ENCODE measurements at regions not wholly inside any gene's neighbourhood (a gene's known extent, or its start where the extent isn't known, plus 50 kb on each side); places are given as distances from the start of the nearest gene placed in this dataset.

GRCh38 chr17:59501690-59502089 lies 63.7 kb upstream of the DHX40 start:
- H3K4me2 ChIP-seq (ENCODE audit: control insufficient read depth, insufficient read depth), result no peak overlapping the region
- H3K27me3 ChIP-seq (replicated peaks in 1 of 2; ENCODE audit: control insufficient read depth in 2 of 2, insufficient read depth in 2 of 2, low read length in 1 of 2), result no peaks in the 10 kb centered on the region
- WGBS (ENCODE audit: insufficient coverage, insufficient replicate concordance, low lambda C conversion rate, missing lambda C conversion rate), result 4% methylated on average over 1 of the region's 1 CpG
- H3K9ac ChIP-seq (ENCODE audit: control insufficient read depth, insufficient read depth, low read length), result no peak overlapping the region
- POLR2A ChIA-PET, result no interaction called here
- H3K79me2 ChIP-seq (ENCODE audit: control insufficient read depth, insufficient read depth, low read length), result no peaks in the 10 kb centered on the region
- in situ Hi-C loops (cut with MboI), result no loop called here
- BruUV-seq (replicated peaks), result no TSS peak
- no peak overlapping the region for H2AFZ ChIP-seq (ENCODE audit: control insufficient read depth, low read depth, low read length)
- SMC1A ChIA-PET (ENCODE audit: uncharacterized antibody, unreplicated experiment), result interaction anchor here (1.2 kb wide), 1 partner anchor 12 kb away, joined by 3 read pairs; no protein-coding TSS in a partner anchor
- H3K9me3 ChIP-seq (replicated peaks; ENCODE audit: control insufficient read depth, insufficient read depth, low read length), result no peaks in the 10 kb centered on the region
- RAD21 ChIA-PET (ENCODE audit: unreplicated experiment), result no interaction called here
- no peak overlapping the region for H3K4me3 ChIP-seq
- H3K27ac ChIP-seq (ENCODE audit: control insufficient read depth, insufficient read depth), result no peak overlapping the region
- TF ChIP-seq RFX5 (IDR thresholded peaks at IDR 0.05; ENCODE audit: low read depth, low read length), result no peak
- no peak for TF ChIP-seq HDAC6 (IDR thresholded peaks at IDR 0.05; ENCODE audit: unreplicated experiment)
- TF ChIP-seq PBX3 (IDR thresholded peaks at IDR 0.05; ENCODE audit: insufficient replicate concordance, low read depth, low read length), result no peak
- DNase-seq (ENCODE audit: low read depth, low spot score) (no peak), ATAC-seq (no peak), FAIRE-seq (no peak)
- no peaks in the 10 kb centered on the region for H3K36me3 ChIP-seq (ENCODE audit: control insufficient read depth in 2 of 2, insufficient read depth in 2 of 2, low read length in 1 of 2)
- H4K20me1 ChIP-seq (ENCODE audit: control insufficient read depth, insufficient read depth), result no peaks in the 10 kb centered on the region
- intact Hi-C loops (cut with micrococcal nuclease; ENCODE audit: unreplicated experiment), result no loop called here
- H3K4me1 ChIP-seq (ENCODE audit: control insufficient read depth, insufficient read depth, low read length), result no peaks in the 10 kb centered on the region
- CTCF ChIA-PET, result interaction anchor here (0.6 to 0.9 kb wide), 2 partner anchors 57 to 1068 kb away, joined by 3 read pairs; no protein-coding TSS in a partner anchor

GRCh38 chr17:59502800-59503199 lies 62.6 kb upstream of the DHX40 start:
- FAIRE-seq, result no peak
- Histone ChIP-seq H3K9ac (ENCODE audit: control insufficient read depth, insufficient read depth, low read length) (no peak overlapping the region), H3K9me3 (replicated peaks; ENCODE audit: control insufficient read depth, insufficient read depth, low read length) (no peaks in the 10 kb centered on the region), H3K4me3 (no peak overlapping the region), H3K27me3 (replicated peaks in 1 of 2; ENCODE audit: control insufficient read depth in 2 of 2, insufficient read depth in 2 of 2, low read length in 1 of 2) (no peaks in the 10 kb centered on the region), H3K4me1 (ENCODE audit: control insufficient read depth, insufficient read depth, low read length) (no peaks in the 10 kb centered on the region), H3K27ac (ENCODE audit: control insufficient read depth, insufficient read depth) (no peak overlapping the region), H3K79me2 (ENCODE audit: control insufficient read depth, insufficient read depth, low read length) (no peaks in the 10 kb centered on the region), H4K20me1 (ENCODE audit: control insufficient read depth, insufficient read depth) (no peaks in the 10 kb centered on the region), H3K36me3 (ENCODE audit: control insufficient read depth in 2 of 2, insufficient read depth in 2 of 2, low read length in 1 of 2) (no peaks in the 10 kb centered on the region), H2AFZ (ENCODE audit: control insufficient read depth, low read depth, low read length) (no peak overlapping the region), H3K4me2 (ENCODE audit: control insufficient read depth, insufficient read depth) (no peak overlapping the region)
- ChIA-PET CTCF (no interaction called here), SMC1A (ENCODE audit: uncharacterized antibody, unreplicated experiment) (no interaction called here), POLR2A (interaction anchor here (0.8 kb wide), 1 partner anchor 39 kb away, joined by 4 read pairs; no protein-coding TSS in a partner anchor), RAD21 (ENCODE audit: unreplicated experiment) (interaction anchor here (0.5 kb wide), 1 partner anchor 64 kb away, joined by 3 read pairs; no protein-coding TSS in a partner anchor)
- no peak for ATAC-seq
- DNase-seq (ENCODE audit: low read depth, low spot score), result no peak
- in situ Hi-C loops (cut with MboI) (no loop called here), intact Hi-C loops (cut with micrococcal nuclease; ENCODE audit: unreplicated experiment) (no loop called here)
- no TSS peak for BruUV-seq (replicated peaks)
- TF ChIP-seq SMARCA5 (IDR thresholded peaks at IDR 0.05) (no peak), EED (IDR thresholded peaks at IDR 0.05; ENCODE audit: low read depth) (no peak), GABPA (IDR thresholded peaks at IDR 0.05; ENCODE audit: low read depth) (no peak), SIN3A (IDR thresholded peaks at IDR 0.05; ENCODE audit: low read depth, low read length) (no peak), PML (IDR thresholded peaks at IDR 0.05; ENCODE audit: low read length) (no peak), POU2F2 (IDR thresholded peaks at IDR 0.05; ENCODE audit: borderline replicate concordance, low read depth, low read length) (no peak), NFYB (IDR thresholded peaks at IDR 0.05; ENCODE audit: insufficient read depth, low read depth, low read length) (no peak), TCF3 (IDR thresholded peaks at IDR 0.05; ENCODE audit: borderline replicate concordance, insufficient read depth, low read depth, low read length) (no peak), CBFB (IDR thresholded peaks at IDR 0.05; ENCODE audit: low read depth) (no peak)
- TF ChIP-seq, protein P1, sequence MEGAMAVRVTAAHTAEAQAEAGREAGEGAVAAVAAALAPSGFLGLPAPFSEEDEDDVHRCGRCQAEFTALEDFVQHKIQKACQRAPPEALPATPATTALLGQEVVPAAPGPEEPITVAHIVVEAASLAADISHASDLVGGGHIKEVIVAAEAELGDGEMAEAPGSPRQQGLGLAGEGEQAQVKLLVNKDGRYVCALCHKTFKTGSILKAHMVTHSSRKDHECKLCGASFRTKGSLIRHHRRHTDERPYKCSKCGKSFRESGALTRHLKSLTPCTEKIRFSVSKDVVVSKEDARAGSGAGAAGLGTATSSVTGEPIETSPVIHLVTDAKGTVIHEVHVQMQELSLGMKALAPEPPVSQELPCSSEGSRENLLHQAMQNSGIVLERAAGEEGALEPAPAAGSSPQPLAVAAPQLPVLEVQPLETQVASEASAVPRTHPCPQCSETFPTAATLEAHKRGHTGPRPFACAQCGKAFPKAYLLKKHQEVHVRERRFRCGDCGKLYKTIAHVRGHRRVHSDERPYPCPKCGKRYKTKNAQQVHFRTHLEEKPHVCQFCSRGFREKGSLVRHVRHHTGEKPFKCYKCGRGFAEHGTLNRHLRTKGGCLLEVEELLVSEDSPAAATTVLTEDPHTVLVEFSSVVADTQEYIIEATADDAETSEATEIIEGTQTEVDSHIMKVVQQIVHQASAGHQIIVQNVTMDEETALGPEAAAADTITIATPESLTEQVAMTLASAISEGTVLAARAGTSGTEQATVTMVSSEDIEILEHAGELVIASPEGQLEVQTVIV (IDR thresholded peaks at IDR 0.05; ENCODE audit: borderline replicate concordance, partially characterized antibody), result no peak
